GM12874 (cell line): ENCODE measurements at regions not wholly inside any gene's neighbourhood (a gene's known extent, or its start where the extent isn't known, plus 50 kb on each side); places are given as distances from the start of the nearest gene placed in this dataset.

Experiments
- TF ChIP-seq, protein P1 (sequence below): IDR thresholded peaks from 2 replicates; pipeline ENCODE4 v1.5.1; 2011; ENCODE audit warnings: low read depth, mild to moderate bottlenecking, control low read depth, low read length, moderate library complexity; ENCODE audit not compliant: insufficient read depth

GRCh38 chr4:112808001-112808400 lies 171.1 kb downstream of the LARP7 start:
- TF ChIP-seq, protein P1, sequence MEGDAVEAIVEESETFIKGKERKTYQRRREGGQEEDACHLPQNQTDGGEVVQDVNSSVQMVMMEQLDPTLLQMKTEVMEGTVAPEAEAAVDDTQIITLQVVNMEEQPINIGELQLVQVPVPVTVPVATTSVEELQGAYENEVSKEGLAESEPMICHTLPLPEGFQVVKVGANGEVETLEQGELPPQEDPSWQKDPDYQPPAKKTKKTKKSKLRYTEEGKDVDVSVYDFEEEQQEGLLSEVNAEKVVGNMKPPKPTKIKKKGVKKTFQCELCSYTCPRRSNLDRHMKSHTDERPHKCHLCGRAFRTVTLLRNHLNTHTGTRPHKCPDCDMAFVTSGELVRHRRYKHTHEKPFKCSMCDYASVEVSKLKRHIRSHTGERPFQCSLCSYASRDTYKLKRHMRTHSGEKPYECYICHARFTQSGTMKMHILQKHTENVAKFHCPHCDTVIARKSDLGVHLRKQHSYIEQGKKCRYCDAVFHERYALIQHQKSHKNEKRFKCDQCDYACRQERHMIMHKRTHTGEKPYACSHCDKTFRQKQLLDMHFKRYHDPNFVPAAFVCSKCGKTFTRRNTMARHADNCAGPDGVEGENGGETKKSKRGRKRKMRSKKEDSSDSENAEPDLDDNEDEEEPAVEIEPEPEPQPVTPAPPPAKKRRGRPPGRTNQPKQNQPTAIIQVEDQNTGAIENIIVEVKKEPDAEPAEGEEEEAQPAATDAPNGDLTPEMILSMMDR = no peak

GRCh38 chr4:112813790-112814189 lies 176.8 kb downstream of the LARP7 start:
- TF ChIP-seq, protein P1 = no peak

GRCh38 chr4:112817933-112818593 lies 181.1 kb downstream of the LARP7 start:
- TF ChIP-seq, protein P1 = no peak

DNA sequence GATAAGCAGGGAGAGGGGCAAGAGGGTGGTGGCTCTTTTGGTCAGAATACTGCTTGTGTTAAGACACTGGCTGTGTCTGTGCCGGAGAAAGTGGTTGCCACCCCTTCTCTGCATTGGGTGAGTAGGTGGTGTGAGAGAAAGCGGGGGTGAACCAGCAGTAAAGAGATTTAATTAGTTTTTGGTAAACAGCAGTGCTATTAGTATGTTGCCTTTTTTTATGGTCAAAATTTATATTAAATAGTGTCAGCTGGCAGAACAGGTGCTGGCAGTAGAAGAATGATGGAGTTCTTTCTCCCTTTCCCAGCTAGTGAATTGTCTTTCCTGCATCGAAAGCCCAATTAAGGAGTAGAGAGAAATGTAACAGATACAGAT lies 181.6 kb downstream of the LARP7 start:
- TF ChIP-seq, protein P1 = no peak

DNA sequence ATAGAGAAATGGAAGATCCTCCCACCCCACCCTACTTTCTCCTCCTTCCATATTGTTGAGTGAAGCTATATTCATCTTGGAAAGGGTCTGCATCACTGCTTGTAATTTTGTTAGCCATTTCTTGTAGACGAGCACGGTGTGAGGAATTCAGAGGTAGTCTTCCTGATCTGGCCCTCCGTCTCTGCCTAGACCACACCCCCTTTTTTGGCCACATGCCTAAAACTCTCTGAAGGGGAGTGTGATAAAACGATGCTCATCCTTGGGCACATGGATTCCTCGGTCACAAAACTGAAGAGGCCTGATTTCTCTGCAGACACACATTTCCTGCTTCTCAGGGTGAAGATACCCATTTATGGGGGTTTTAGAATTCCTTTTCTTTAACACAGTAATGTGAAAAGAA lies 182.8 kb downstream of the LARP7 start:
- TF ChIP-seq, protein P1 = no peak

GRCh38 chr4:112823156-112823555 lies 186.2 kb downstream of the LARP7 start:
- TF ChIP-seq, protein P1 = no peak

- TF ChIP-seq, protein P1 = no peak
These were observed 186.7 kb downstream of the LARP7 start for GRCh38 chr4:112823606-112824005.
